NCI-H345 treated with DMSO at 0.1 percent for 48 hours (cell line): ENCODE measurements at regions not wholly inside any gene's neighbourhood (a gene's known extent, or its start where the extent isn't known, plus 50 kb on each side); places are given as distances from the start of the nearest gene placed in this dataset.

Experiments used
- DNase-seq: peaks from one replicate; lab custom pipeline; 2025; ENCODE audit not compliant: unreplicated experiment; lab: John Stamatoyannopoulos, UW

- no peak for DNase-seq
Measured at GRCh38 chr10:64067009-64067606, 545.9 kb downstream of the REEP3 start.

- DNase-seq, result no peak
Measured at GRCh38 chr10:64067859-64068258, 546.7 kb downstream of the REEP3 start.

- no peak for DNase-seq
Measured at GRCh38 chr10:64070241-64070640, 549.0 kb downstream of the REEP3 start.

- DNase-seq, result no peak
Measured at GRCh38 chr10:64071218-64071617, 550.0 kb downstream of the REEP3 start.

GRCh38 chr10:64075604-64076003 lies 554.4 kb downstream of the REEP3 start:
- no peak for DNase-seq

GRCh38 chr10:64076322-64076940 lies 555.2 kb downstream of the REEP3 start:
- DNase-seq, result no peak

GRCh38 chr10:64079341-64079740 lies 558.1 kb downstream of the REEP3 start:
- no peak for DNase-seq

- no peak for DNase-seq
Measured at GRCh38 chr10:64080071-64080470, 558.9 kb downstream of the REEP3 start.

- no peak for DNase-seq
Measured at GRCh38 chr10:64081947-64082482, 560.8 kb downstream of the REEP3 start.

- DNase-seq, result no peak
Measured at GRCh38 chr10:64086083-64086767, 565.0 kb downstream of the REEP3 start.

- no peak for DNase-seq
Measured at GRCh38 chr10:64089648-64090047, 568.4 kb downstream of the REEP3 start.

GRCh38 chr10:64090865-64091264 lies 569.7 kb downstream of the REEP3 start:
- no peak for DNase-seq

GRCh38 chr10:64091897-64092296 lies 570.7 kb downstream of the REEP3 start:
- DNase-seq, result no peak

- DNase-seq, result no peak
Measured at GRCh38 chr10:64093304-64093703, 572.1 kb downstream of the REEP3 start.

- no peak for DNase-seq
Measured at GRCh38 chr10:64093946-64094535, 572.8 kb downstream of the REEP3 start.

- no peak for DNase-seq
Measured at GRCh38 chr10:64096941-64097340, 575.7 kb downstream of the REEP3 start.

- DNase-seq, result no peak
Measured at GRCh38 chr10:64097391-64098122, 576.4 kb downstream of the REEP3 start.

- DNase-seq, result no peak
Measured at GRCh38 chr10:64098994-64099393, 577.8 kb downstream of the REEP3 start.

GRCh38 chr10:64101606-64102263 lies 580.5 kb downstream of the REEP3 start:
- DNase-seq, result no peak

- DNase-seq, result no peak
Measured at GRCh38 chr10:64102264-64102633, 581.0 kb downstream of the REEP3 start.

- DNase-seq, result no peak
Measured at GRCh38 chr10:64102916-64103315, 581.7 kb downstream of the REEP3 start.
